Uterus (tissue), 3 donors: ENCODE measurements at regions not wholly inside any gene's neighbourhood (a gene's known extent, or its start where the extent isn't known, plus 50 kb on each side); places are given as distances from the start of the nearest gene placed in this dataset.
"Not testable (repeated sequence)": the region's sequence is repeated elsewhere in the genome, so short reads cannot be mapped to it uniquely, and the experiment has no call there.

Experiments used
- DNase-seq, 2 donors: peaks; one replicate each; pipeline ENCODE4 v3.0.0-alpha.2; 2019 to 2020
- H3K27ac ChIP-seq, 2 donors: fragments of 200-600 bp; sonication (generic); 1 replicate in 1 of 2; 2 replicates in 1 of 2; pipeline ENCODE4 v1.5.1; 2016 to 2018
- H3K27me3 ChIP-seq, 2 donors: fragments of 200-600 bp; sonication (generic); one replicate each; pipeline ENCODE4 v1.5.1; 2018 to 2019; ENCODE audit warnings: control low read depth in 1 of 2
- H3K36me3 ChIP-seq, 2 donors: fragments of 200-600 bp; sonication (generic); one replicate each; pipeline ENCODE4 v1.5.1; 2019; ENCODE audit warnings: control low read depth in 1 of 2
- H3K4me1 ChIP-seq, 2 donors: fragments of 200-600 bp; sonication (generic); one replicate each; pipeline ENCODE4 v1.5.1; 2018 to 2019; ENCODE audit warnings: control low read depth in 1 of 2
- H3K4me3 ChIP-seq, 2 donors: fragments of 200-600 bp; sonication (generic); 1 replicate in 1 of 2; 2 replicates in 1 of 2; pipeline ENCODE4 v1.5.1; 2018 to 2019; ENCODE audit warnings: mild to moderate bottlenecking in 1 of 2
- H3K9me3 ChIP-seq, 2 donors: fragments of 200-600 bp; sonication (generic); one replicate each; pipeline ENCODE4 v1.5.1; 2019; ENCODE audit warnings: control low read depth in 1 of 2
- CTCF ChIP-seq, 4 experiments: fragments of 200-600 bp in 2 of 4; fragments of 450-650 bp in 2 of 4; sonication (generic) in 2 of 4; IDR thresholded peaks; one replicate each; pipeline ENCODE4 v1.5.1; 2016 to 2019; ENCODE audit warnings: antibody characterized with exemption in 4 of 4, mild to moderate bottlenecking in 2 of 4, moderate library complexity in 1 of 4
- POLR2A ChIP-seq, 2 donors: fragments of 450-650 bp; IDR thresholded peaks; one replicate each; pipeline ENCODE4 v1.6.1; 2016; ENCODE audit warnings: antibody characterized with exemption in 2 of 2, mild to moderate bottlenecking in 1 of 2, moderate library complexity in 1 of 2
- intact Hi-C: fragments of 100-400 bp; cut with DNase I; formaldehyde crosslinking; loops from one replicate; pipeline ENCODE4 v1.15.1; 2023; ENCODE audit warnings: low total_unique reads
- donor health status: DM: yes; HTN: yes; CAD: no.

- H3K27me3 ChIP-seq, result no peaks in the 10 kb centered on the region
- TF ChIP-seq POLR2A (IDR thresholded peaks at IDR 0.05) (no peak), CTCF (IDR thresholded peaks at IDR 0.05) (no peak)
- no peak overlapping the region for H3K27ac ChIP-seq
- H3K9me3 ChIP-seq, result no peaks in the 10 kb centered on the region
- H3K4me1 ChIP-seq, result no peaks in the 10 kb centered on the region
- H3K36me3 ChIP-seq, result no peaks in the 10 kb centered on the region
- intact Hi-C loops, result no loop called here
- H3K4me3 ChIP-seq, result no peak overlapping the region
- no peak for DNase-seq
These were observed 119.8 kb upstream of the NEK6 start for GRCh38 chr9:124137944-124138335.

GRCh38 chr9:124139001-124139400 lies 118.7 kb upstream of the NEK6 start:
- DNase-seq, result no peak
- intact Hi-C loops, result no loop called here
- TF ChIP-seq CTCF (IDR thresholded peaks at IDR 0.05), result no peak
- no peak for TF ChIP-seq POLR2A (IDR thresholded peaks at IDR 0.05)
- Histone ChIP-seq H3K36me3 (no peaks in the 10 kb centered on the region), H3K4me1 (no peaks in the 10 kb centered on the region), H3K27me3 (no peaks in the 10 kb centered on the region), H3K4me3 (no peak overlapping the region), H3K27ac (no peak overlapping the region), H3K9me3 (no peaks in the 10 kb centered on the region)

GRCh38 chr9:124140941-124141568 lies 116.7 kb upstream of the NEK6 start:
- intact Hi-C loops, result no loop called here
- no peak for DNase-seq
- H3K4me3 ChIP-seq, result no peak overlapping the region
- H3K27me3 ChIP-seq, result no peaks in the 10 kb centered on the region
- H3K36me3 ChIP-seq, result no peaks in the 10 kb centered on the region
- no peaks in the 10 kb centered on the region for H3K9me3 ChIP-seq
- H3K27ac ChIP-seq, result no peak overlapping the region
- H3K4me1 ChIP-seq, result no peaks in the 10 kb centered on the region
- TF ChIP-seq POLR2A (IDR thresholded peaks at IDR 0.05) (no peak), CTCF (IDR thresholded peaks at IDR 0.05) (no peak)

- DNase-seq, intact Hi-C loops, H3K4me3 ChIP-seq, H3K9me3 ChIP-seq, H3K27ac ChIP-seq, H3K27me3 ChIP-seq, H3K4me1 ChIP-seq, H3K36me3 ChIP-seq: not testable (repeated sequence)
These were observed 113.1 kb upstream of the NEK6 start for GRCh38 chr9:124144561-124145123.

- no peak for DNase-seq
- no peaks in the 10 kb centered on the region for H3K27me3 ChIP-seq
- no peaks in the 10 kb centered on the region for H3K9me3 ChIP-seq
- no peak overlapping the region for H3K27ac ChIP-seq
- no peaks in the 10 kb centered on the region for H3K4me1 ChIP-seq
- H3K4me3 ChIP-seq, result no peak overlapping the region
- TF ChIP-seq CTCF (IDR thresholded peaks at IDR 0.05) (no peak), POLR2A (IDR thresholded peaks at IDR 0.05) (no peak)
- intact Hi-C loops, result no loop called here
- no peaks in the 10 kb centered on the region for H3K36me3 ChIP-seq
These were observed 111.7 kb upstream of the NEK6 start for GRCh38 chr9:124146031-124146561.
